Panc1 (cell line): ENCODE measurements at regions not wholly inside any gene's neighbourhood (a gene's known extent, or its start where the extent isn't known, plus 50 kb on each side); places are given as distances from the start of the nearest gene placed in this dataset.

Experiments used
- ATAC-seq: fragments of 200-7000 bp; cut with Tn5 transposase; 2 replicates; pipeline ENCODE4 v1.9.1; 2020; ENCODE audit warnings: mild to moderate bottlenecking, moderate library complexity
- BruUV-seq: library from RNA; stranded (reverse); fragments of 400-500 nt; replicated peaks from 2 replicates; lab custom pipeline; 2021; lab: Mats Ljungman, UMichigan
- CTCF ChIA-PET: fragments of 300-600 bp; sonication (Branson Sonifier 250); formaldehyde crosslinking; loops from one replicate; lab custom pipeline; 2022; ENCODE audit warnings: antibody characterized with exemption; lab: Charles Lee
- POLR2A ChIA-PET: fragments of 300-600 bp; sonication (Branson Sonifier 250); formaldehyde crosslinking; loops from one replicate; lab custom pipeline; 2022; ENCODE audit warnings: antibody characterized with exemption; lab: Charles Lee
- DNase-seq: peaks from one replicate; pipeline ENCODE4 v3.0.0-alpha.2; 2010; ENCODE audit warnings: low read depth, low spot score
- H3K27ac ChIP-seq: 2 replicates; pipeline ENCODE4 v1.5.1; 2011; ENCODE audit warnings: mild to moderate bottlenecking, low read length, inconsistent platforms
- H3K27me3 ChIP-seq: fragments of 200-500 bp; sonication (Bioruptor generic); 2 replicates; pipeline ENCODE4 v1.6.0; 2014; ENCODE audit warnings: low read length, inconsistent platforms; ENCODE audit not compliant: control insufficient read depth, insufficient read depth
- H3K36me3 ChIP-seq: fragments of 200-500 bp; sonication (Bioruptor generic); 2 replicates; pipeline ENCODE4 v1.5.1; 2014; ENCODE audit warnings: inconsistent platforms, mild to moderate bottlenecking, low read length, moderate library complexity; ENCODE audit not compliant: control insufficient read depth, insufficient read depth
- H3K4me1 ChIP-seq: 2 replicates; pipeline ENCODE4 v1.5.1; 2011; ENCODE audit warnings: inconsistent platforms, mild to moderate bottlenecking, low read length, moderate library complexity; ENCODE audit not compliant: control insufficient read depth, insufficient read depth
- H3K4me3 ChIP-seq, 2 experiments: 2 replicates each; pipeline ENCODE4 v1.5.1; 2011 to 2012; ENCODE audit warnings: low read depth in 2 of 2, low read length in 2 of 2, mild to moderate bottlenecking in 2 of 2, inconsistent platforms in 1 of 2, moderate library complexity in 1 of 2
- H3K9me3 ChIP-seq: fragments of 200-500 bp; sonication (Bioruptor generic); 2 replicates; pipeline ENCODE4 v1.5.1; 2014; ENCODE audit warnings: low read depth, mild to moderate bottlenecking, inconsistent platforms, low read length, moderate library complexity; ENCODE audit not compliant: control insufficient read depth, insufficient read depth
- POLR2AphosphoS5 ChIP-seq: IDR thresholded peaks from 2 replicates; pipeline ENCODE4 v1.6.1; 2012; ENCODE audit warnings: mild to moderate bottlenecking, low read depth, low read length, moderate library complexity
- SIN3A ChIP-seq: IDR thresholded peaks from 2 replicates; pipeline ENCODE4 v1.6.1; 2012; ENCODE audit warnings: low read depth, mild to moderate bottlenecking, low read length, moderate library complexity, borderline replicate concordance; ENCODE audit not compliant: insufficient read depth
- TCF7L2 ChIP-seq: IDR thresholded peaks from 2 replicates; pipeline ENCODE4 v1.6.1; 2011; ENCODE audit warnings: mild to moderate bottlenecking, low read depth, low read length, inconsistent platforms
- in situ Hi-C: cut with HindIII; loops from 2 replicates; pipeline ENCODE4 v1.10.0; 2016; ENCODE audit warnings: low sequenced_read_pairs, low pct_unique_long_range_greater_than_20kb
- intact Hi-C: fragments of 100-400 bp; cut with micrococcal nuclease; formaldehyde crosslinking; loops from one replicate; pipeline ENCODE4 v1.10.0; 2022; ENCODE audit not compliant: unreplicated experiment
- TF ChIP-seq, protein P1 (sequence below), 2 experiments: IDR thresholded peaks; 2 replicates each; pipeline ENCODE4 v1.6.1; 2011 to 2012; ENCODE audit warnings: low read depth in 2 of 2, control low read depth in 1 of 2, low read length in 1 of 2, mild to moderate bottlenecking in 1 of 2, moderate library complexity in 1 of 2; ENCODE audit not compliant: insufficient read depth in 1 of 2
- TF ChIP-seq, protein P2 (sequence below): fragments of 450-650 bp; IDR thresholded peaks from 2 replicates; pipeline ENCODE4 v1.5.1; 2017; ENCODE audit warnings: mild to moderate bottlenecking

DNA sequence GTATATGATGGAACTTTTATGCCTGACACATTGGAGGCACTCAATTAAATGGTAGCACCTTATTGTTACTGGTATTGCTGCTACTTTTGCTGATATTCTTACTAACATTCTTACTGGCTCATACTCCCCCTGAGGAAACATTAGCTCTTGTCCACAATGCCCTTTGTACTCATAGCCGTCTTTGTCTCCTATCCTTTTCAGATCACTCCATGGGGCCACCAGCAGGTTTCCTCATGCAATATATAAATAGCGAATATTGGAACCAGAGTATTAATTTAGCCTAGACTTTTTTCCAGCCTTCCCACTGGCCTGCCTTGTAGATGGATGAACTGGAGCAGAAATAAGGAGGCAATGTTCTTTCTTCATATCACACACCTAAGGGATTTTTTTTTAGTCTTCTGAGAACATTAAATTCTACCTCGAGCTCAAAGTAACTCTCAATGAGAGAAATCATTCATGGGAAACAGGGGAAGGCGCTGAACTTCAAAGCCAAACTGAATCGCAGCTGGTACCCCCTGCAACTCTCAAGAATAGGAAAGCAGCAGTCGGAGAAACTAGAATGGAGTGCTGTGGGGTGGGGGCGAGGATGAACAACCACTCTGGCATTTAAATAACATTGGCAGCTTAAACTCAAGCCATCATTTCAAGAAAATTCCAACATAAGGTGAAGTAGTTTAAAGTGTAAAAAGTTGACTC is 300.3 kb downstream of the TAFA4 start:
- no TSS peak for BruUV-seq
- ATAC-seq (no peak), DNase-seq (no peak)
- no peak overlapping the region for H3K27ac ChIP-seq
- ChIA-PET CTCF (no interaction called here), POLR2A (no interaction called here)
- no peaks in the 10 kb centered on the region for H3K27me3 ChIP-seq
- in situ Hi-C loops (no loop called here), intact Hi-C loops (no loop called here)
- no peak overlapping the region for H3K4me3 ChIP-seq
- H3K36me3 ChIP-seq = no peaks in the 10 kb centered on the region
- H3K9me3 ChIP-seq = no peaks in the 10 kb centered on the region
- TF ChIP-seq POLR2AphosphoS5 (no peak), TCF7L2 (no peak), SIN3A (no peak)
- TF ChIP-seq, protein P1, sequence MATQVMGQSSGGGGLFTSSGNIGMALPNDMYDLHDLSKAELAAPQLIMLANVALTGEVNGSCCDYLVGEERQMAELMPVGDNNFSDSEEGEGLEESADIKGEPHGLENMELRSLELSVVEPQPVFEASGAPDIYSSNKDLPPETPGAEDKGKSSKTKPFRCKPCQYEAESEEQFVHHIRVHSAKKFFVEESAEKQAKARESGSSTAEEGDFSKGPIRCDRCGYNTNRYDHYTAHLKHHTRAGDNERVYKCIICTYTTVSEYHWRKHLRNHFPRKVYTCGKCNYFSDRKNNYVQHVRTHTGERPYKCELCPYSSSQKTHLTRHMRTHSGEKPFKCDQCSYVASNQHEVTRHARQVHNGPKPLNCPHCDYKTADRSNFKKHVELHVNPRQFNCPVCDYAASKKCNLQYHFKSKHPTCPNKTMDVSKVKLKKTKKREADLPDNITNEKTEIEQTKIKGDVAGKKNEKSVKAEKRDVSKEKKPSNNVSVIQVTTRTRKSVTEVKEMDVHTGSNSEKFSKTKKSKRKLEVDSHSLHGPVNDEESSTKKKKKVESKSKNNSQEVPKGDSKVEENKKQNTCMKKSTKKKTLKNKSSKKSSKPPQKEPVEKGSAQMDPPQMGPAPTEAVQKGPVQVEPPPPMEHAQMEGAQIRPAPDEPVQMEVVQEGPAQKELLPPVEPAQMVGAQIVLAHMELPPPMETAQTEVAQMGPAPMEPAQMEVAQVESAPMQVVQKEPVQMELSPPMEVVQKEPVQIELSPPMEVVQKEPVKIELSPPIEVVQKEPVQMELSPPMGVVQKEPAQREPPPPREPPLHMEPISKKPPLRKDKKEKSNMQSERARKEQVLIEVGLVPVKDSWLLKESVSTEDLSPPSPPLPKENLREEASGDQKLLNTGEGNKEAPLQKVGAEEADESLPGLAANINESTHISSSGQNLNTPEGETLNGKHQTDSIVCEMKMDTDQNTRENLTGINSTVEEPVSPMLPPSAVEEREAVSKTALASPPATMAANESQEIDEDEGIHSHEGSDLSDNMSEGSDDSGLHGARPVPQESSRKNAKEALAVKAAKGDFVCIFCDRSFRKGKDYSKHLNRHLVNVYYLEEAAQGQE (IDR thresholded peaks at IDR 0.05; ENCODE audit: insufficient read depth in 1 of 2, low read depth in 2 of 2, low read length in 1 of 2) = no peak
- TF ChIP-seq, protein P2, sequence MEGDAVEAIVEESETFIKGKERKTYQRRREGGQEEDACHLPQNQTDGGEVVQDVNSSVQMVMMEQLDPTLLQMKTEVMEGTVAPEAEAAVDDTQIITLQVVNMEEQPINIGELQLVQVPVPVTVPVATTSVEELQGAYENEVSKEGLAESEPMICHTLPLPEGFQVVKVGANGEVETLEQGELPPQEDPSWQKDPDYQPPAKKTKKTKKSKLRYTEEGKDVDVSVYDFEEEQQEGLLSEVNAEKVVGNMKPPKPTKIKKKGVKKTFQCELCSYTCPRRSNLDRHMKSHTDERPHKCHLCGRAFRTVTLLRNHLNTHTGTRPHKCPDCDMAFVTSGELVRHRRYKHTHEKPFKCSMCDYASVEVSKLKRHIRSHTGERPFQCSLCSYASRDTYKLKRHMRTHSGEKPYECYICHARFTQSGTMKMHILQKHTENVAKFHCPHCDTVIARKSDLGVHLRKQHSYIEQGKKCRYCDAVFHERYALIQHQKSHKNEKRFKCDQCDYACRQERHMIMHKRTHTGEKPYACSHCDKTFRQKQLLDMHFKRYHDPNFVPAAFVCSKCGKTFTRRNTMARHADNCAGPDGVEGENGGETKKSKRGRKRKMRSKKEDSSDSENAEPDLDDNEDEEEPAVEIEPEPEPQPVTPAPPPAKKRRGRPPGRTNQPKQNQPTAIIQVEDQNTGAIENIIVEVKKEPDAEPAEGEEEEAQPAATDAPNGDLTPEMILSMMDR = no peak
- no peaks in the 10 kb centered on the region for H3K4me1 ChIP-seq

DNA sequence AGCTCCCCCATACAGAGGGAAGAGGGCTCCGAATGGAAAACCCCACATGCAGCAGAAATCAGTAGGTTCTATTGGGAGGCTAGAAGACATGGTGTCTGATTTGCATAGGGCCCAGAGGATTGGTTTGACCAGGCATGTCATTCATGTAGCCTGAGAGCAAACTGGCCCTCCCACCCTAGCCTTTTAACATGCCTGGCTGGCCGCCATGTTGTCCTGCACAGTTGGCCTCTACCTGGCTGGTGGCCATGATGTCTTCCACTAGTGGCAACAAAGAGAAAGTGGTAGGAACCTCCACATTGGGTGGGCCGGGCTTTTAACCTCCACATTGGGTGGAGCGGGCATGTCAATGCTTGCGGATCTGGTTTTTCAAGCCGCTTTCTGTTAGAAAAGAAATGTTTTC is 312.1 kb downstream of the TAFA4 start:
- TF ChIP-seq, protein P2 = no peak
- no peak for TF ChIP-seq TCF7L2
- no peak for TF ChIP-seq SIN3A
- no peak for TF ChIP-seq POLR2AphosphoS5
- TF ChIP-seq, protein P1 (IDR thresholded peaks at IDR 0.05; ENCODE audit: insufficient read depth in 1 of 2, low read depth in 2 of 2, low read length in 1 of 2) = no peak
- H3K9me3 ChIP-seq = no peaks in the 10 kb centered on the region
- no peaks in the 10 kb centered on the region for H3K27me3 ChIP-seq
- ChIA-PET POLR2A (no interaction called here), CTCF (no interaction called here)
- H3K27ac ChIP-seq = no peak overlapping the region
- in situ Hi-C loops (no loop called here), intact Hi-C loops (no loop called here)
- ATAC-seq (no peak), DNase-seq (no peak)
- H3K36me3 ChIP-seq = no peaks in the 10 kb centered on the region
- no TSS peak for BruUV-seq
- H3K4me1 ChIP-seq = no peaks in the 10 kb centered on the region
- no peak overlapping the region for H3K4me3 ChIP-seq
